ENCODE measurements at regions not wholly inside any gene's neighbourhood (a gene's known extent, or its start where the extent isn't known, plus 50 kb on each side); places are given as distances from the start of the nearest gene placed in this dataset.

- Histone ChIP-seq H3K4me3 (ENCODE audit: low read length) (no peak overlapping the region), H3K9me3 (ENCODE audit: control insufficient read depth, low read length) (no peaks in the 10 kb centered on the region), H3K4me1 (ENCODE audit: control insufficient read depth, insufficient read depth, low read length) (no peaks in the 10 kb centered on the region), H3K27me3 (ENCODE audit: control insufficient read depth, insufficient read depth) (no peaks in the 10 kb centered on the region), H3K27ac (ENCODE audit: low read length) (no peak overlapping the region)
- DNase-seq (no peak), ATAC-seq (no peak)
- WGBS, result 74% methylated on average over 17 of the region's 17 CpGs
- intact Hi-C loops (cut with DNase I), result no loop called here
These were observed 51.7 kb upstream of the AJAP1 start for GRCh38 chr1:4602462-4603294.

GRCh38 chr1:4603295-4604110 is 50.9 kb upstream of the AJAP1 start:
- Histone ChIP-seq H3K4me3 (ENCODE audit: low read length) (no peak overlapping the region), H3K27me3 (ENCODE audit: control insufficient read depth, insufficient read depth) (no peaks in the 10 kb centered on the region), H3K9me3 (ENCODE audit: control insufficient read depth, low read length) (no peaks in the 10 kb centered on the region), H3K27ac (ENCODE audit: low read length) (no peak overlapping the region), H3K4me1 (ENCODE audit: control insufficient read depth, insufficient read depth, low read length) (no peaks in the 10 kb centered on the region)
- no peak for DNase-seq
- ATAC-seq, result no peak
- intact Hi-C loops (cut with DNase I), result no loop called here
- 57% methylated on average over 16 of the region's 16 CpGs for WGBS

Data from right cardiac atrium (tissue), 5 donors.